PC-9 (cell line): ENCODE measurements at regions not wholly inside any gene's neighbourhood (a gene's known extent, or its start where the extent isn't known, plus 50 kb on each side); places are given as distances from the start of the nearest gene placed in this dataset.
"Not testable (repeated sequence)": the region's sequence is repeated elsewhere in the genome, so short reads cannot be mapped to it uniquely, and the experiment has no call there.

Source experiments
- BruUV-seq: library from RNA; stranded (reverse); fragments of 400-500 nt; replicated peaks from 2 replicates; lab custom pipeline; 2021; lab: Mats Ljungman, UMichigan
- CTCF ChIA-PET: fragments of 300-600 bp; sonication (Branson Sonifier 250); formaldehyde crosslinking; loops from one replicate; lab custom pipeline; 2022; ENCODE audit warnings: antibody characterized with exemption; lab: Charles Lee
- POLR2A ChIA-PET: fragments of 300-600 bp; sonication (Branson Sonifier 250); formaldehyde crosslinking; loops from one replicate; lab custom pipeline; 2022; ENCODE audit warnings: antibody characterized with exemption; ENCODE audit not compliant: unreplicated experiment; lab: Charles Lee
- DNase-seq, 2 experiments: peaks; one replicate each; pipeline versions ENCODE4 v3.0.0 to v3.0.0-alpha.2; 2015 to 2022; ENCODE audit warnings: mixed read lengths in 1 of 2
- H2AFZ ChIP-seq: fragments of 200-600 bp; sonication (generic); 2 replicates; pipeline ENCODE4 v1.8.1; 2017; ENCODE audit warnings: antibody characterized with exemption
- H3F3A ChIP-seq: fragments of 200-600 bp; sonication (generic); 2 replicates; pipeline ENCODE4 v1.8.1; 2017; ENCODE audit warnings: antibody characterized with exemption, mild to moderate bottlenecking, low read depth; ENCODE audit not compliant: insufficient read depth
- H3K27ac ChIP-seq: fragments of 200-600 bp; sonication (generic); 2 replicates; pipeline ENCODE4 v1.6.1; 2016; ENCODE audit warnings: mixed run types
- H3K27me3 ChIP-seq: fragments of 200-600 bp; sonication (generic); 2 replicates; pipeline ENCODE4 v1.6.1; 2016; ENCODE audit warnings: low read depth, mixed run types; ENCODE audit not compliant: insufficient read depth
- H3K36me3 ChIP-seq: fragments of 200-600 bp; sonication (generic); 2 replicates; pipeline ENCODE4 v1.6.1; 2016; ENCODE audit warnings: low read depth, mixed run types
- H3K4me1 ChIP-seq: fragments of 200-600 bp; sonication (generic); replicated peaks from 2 replicates; pipeline ENCODE4 v1.6.1; 2016; ENCODE audit warnings: mixed run types; ENCODE audit not compliant: insufficient read depth
- H3K4me2 ChIP-seq: fragments of 200-600 bp; sonication (generic); 2 replicates; pipeline ENCODE4 v1.6.1; 2017; ENCODE audit warnings: mixed run types
- H3K4me3 ChIP-seq: fragments of 200-600 bp; sonication (generic); 2 replicates; pipeline ENCODE4 v1.6.1; 2016; ENCODE audit warnings: mixed run types
- H3K79me2 ChIP-seq: fragments of 200-600 bp; sonication (generic); 2 replicates; pipeline ENCODE4 v1.6.1; 2017; ENCODE audit warnings: low read depth, mixed run types
- H3K9me2 ChIP-seq: fragments of 200-600 bp; sonication (generic); 2 replicates; pipeline ENCODE4 v1.8.1; 2017; ENCODE audit warnings: mild to moderate bottlenecking; ENCODE audit not compliant: insufficient read depth
- H3K9me3 ChIP-seq: fragments of 200-600 bp; sonication (generic); 2 replicates; pipeline ENCODE4 v1.8.1; 2016; ENCODE audit warnings: low read depth; ENCODE audit not compliant: insufficient read depth
- H4K20me1 ChIP-seq: fragments of 200-600 bp; sonication (generic); 2 replicates; pipeline ENCODE4 v1.8.1; 2017; ENCODE audit not compliant: insufficient read depth
- EZH2 ChIP-seq: fragments of 200-600 bp; sonication (generic); IDR thresholded peaks from 2 replicates; pipeline ENCODE4 v1.8.0; 2017; ENCODE audit warnings: antibody characterized with exemption, low read depth
- intact Hi-C: fragments of 100-400 bp; cut with micrococcal nuclease; formaldehyde crosslinking; loops from one replicate; pipeline ENCODE4 v1.10.0; 2022; ENCODE audit not compliant: unreplicated experiment
- TF ChIP-seq, protein P1 (sequence below): fragments of 200-600 bp; sonication (generic); conservative IDR thresholded peaks from 2 replicates; pipeline ENCODE4 v1.6.1; 2017; ENCODE audit warnings: mixed run types, antibody characterized with exemption, mild to moderate bottlenecking, moderate library complexity

DNA sequence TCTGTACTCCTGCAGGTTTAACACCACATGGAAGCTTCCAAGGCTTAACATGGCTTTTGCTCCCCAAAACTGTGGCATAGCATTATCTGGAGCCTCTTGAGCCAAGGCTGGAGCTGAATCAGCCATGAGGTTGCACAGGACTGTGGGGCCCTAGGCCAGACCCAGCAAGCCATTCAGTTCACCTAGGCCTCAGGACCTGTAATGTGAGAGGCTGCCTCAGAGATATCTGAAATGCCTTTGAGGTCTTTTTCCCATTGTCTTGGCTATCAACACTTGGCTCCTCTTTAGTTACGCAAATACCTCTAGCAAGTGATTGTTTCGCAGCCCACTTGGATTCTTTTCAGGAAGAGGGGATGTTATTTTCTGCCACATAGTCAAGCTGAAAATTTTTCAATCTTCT, 72.0 kb downstream of the VPREB1 start:
- Histone ChIP-seq H3K4me1 (no peaks in the 10 kb centered on the region), H3K4me3 (no peak overlapping the region), H3K9me2 (no peaks in the 10 kb centered on the region), H3F3A (no peaks in the 10 kb centered on the region), H3K4me2 (no peak overlapping the region), H4K20me1 (no peaks in the 10 kb centered on the region), H3K9me3 (no peaks in the 10 kb centered on the region), H3K79me2 (no peaks in the 10 kb centered on the region), H3K27ac (no peak overlapping the region), H3K36me3 (no peaks in the 10 kb centered on the region), H2AFZ (no peak overlapping the region), H3K27me3 (no peaks in the 10 kb centered on the region)
- DNase-seq, result no peak
- no TSS peak for BruUV-seq
- ChIA-PET POLR2A (no interaction called here), CTCF (no interaction called here)
- intact Hi-C loops, result no loop called here
- TF ChIP-seq EZH2, result no peak
- TF ChIP-seq, protein P1, sequence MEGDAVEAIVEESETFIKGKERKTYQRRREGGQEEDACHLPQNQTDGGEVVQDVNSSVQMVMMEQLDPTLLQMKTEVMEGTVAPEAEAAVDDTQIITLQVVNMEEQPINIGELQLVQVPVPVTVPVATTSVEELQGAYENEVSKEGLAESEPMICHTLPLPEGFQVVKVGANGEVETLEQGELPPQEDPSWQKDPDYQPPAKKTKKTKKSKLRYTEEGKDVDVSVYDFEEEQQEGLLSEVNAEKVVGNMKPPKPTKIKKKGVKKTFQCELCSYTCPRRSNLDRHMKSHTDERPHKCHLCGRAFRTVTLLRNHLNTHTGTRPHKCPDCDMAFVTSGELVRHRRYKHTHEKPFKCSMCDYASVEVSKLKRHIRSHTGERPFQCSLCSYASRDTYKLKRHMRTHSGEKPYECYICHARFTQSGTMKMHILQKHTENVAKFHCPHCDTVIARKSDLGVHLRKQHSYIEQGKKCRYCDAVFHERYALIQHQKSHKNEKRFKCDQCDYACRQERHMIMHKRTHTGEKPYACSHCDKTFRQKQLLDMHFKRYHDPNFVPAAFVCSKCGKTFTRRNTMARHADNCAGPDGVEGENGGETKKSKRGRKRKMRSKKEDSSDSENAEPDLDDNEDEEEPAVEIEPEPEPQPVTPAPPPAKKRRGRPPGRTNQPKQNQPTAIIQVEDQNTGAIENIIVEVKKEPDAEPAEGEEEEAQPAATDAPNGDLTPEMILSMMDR, result no peak

DNA sequence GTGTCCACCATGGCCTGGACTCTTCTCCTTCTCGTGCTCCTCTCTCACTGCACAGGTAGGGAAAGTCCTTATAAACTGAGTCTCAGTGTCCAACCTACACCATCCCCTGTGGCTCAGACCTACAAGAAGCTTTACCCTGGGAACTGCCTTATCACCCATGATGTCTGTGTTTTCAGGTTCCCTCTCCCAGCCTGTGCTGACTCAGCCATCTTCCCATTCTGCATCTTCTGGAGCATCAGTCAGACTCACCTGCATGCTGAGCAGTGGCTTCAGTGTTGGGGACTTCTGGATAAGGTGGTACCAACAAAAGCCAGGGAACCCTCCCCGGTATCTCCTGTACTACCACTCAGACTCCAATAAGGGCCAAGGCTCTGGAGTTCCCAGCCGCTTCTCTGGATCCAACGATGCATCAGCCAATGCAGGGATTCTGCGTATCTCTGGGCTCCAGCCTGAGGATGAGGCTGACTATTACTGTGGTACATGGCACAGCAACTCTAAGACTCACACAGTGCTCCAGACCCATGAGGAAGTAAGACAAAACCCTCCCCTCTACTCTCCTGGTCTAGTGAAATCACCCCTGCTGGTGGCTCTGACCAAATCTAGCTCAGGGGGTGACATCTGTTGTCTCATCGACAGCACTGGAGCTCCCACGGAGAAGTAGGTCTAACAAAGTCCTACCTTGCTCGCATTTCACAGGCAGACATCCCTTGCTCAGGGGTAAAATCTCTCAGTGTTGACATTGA, 74.3 kb downstream of the VPREB1 start:
- no peak overlapping the region for H2AFZ ChIP-seq

DNA sequence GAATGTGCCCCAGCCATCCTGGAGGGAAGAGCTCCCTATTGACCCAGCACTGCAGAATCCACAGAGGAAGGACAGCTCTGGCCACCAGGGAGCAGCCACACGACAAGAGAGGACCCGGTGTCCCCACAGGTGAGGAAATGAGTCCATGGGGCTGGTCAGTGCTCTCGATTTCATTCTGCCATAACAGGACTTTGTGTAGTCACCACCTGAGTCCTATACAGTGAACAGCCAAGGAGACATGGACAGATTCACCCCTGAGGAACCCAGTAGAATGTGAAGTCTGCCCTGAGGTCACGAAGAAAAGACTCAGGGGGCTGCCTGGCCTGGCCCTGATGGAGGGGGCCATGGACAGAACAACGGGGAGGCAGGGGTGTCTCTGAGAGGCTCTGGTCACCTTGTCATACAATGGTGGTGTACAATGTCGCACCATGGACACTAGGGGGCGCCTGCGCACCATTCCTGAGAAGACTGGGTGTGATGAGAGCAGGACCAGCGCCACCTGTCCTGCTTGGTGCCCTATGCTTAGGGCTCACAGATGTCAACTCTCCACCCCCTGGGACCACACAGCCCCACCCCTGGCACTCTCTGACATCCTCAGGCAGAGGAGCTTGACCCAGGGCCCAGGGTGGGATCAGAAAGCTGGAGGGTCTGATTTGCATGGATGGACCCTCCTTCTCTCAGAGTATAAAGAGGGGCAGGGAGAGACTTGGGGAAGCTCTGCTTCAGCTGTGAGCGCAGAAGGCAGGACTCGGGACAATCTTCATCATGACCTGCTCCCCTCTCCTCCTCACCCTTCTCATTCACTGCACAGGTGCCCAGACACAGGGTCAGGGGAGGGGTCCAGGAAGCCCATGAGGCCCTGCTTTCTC, 77.4 kb downstream of the VPREB1 start:
- CTCF ChIA-PET, intact Hi-C loops, H3K27me3 ChIP-seq, H3K27ac ChIP-seq, POLR2A ChIA-PET, H3K4me2 ChIP-seq, H3F3A ChIP-seq, H3K36me3 ChIP-seq, H3K79me2 ChIP-seq, H4K20me1 ChIP-seq, H2AFZ ChIP-seq, H3K9me2 ChIP-seq, H3K9me3 ChIP-seq, H3K4me1 ChIP-seq, H3K4me3 ChIP-seq, BruUV-seq: not testable (repeated sequence)
- DNase-seq, result peak; percentile 56 to 58
- TF ChIP-seq, protein P1, result peak; percentile 73

More for the DNA sequence above, 74.3 kb downstream of the VPREB1 start:
- H3F3A ChIP-seq, result no peaks in the 10 kb centered on the region
- POLR2A ChIA-PET, result no interaction called here
- no peaks in the 10 kb centered on the region for H3K4me1 ChIP-seq
- no peak for DNase-seq
- H3K79me2 ChIP-seq, result no peaks in the 10 kb centered on the region
- no peak overlapping the region for H3K4me3 ChIP-seq
- no peak for TF ChIP-seq EZH2
- TF ChIP-seq, protein P1, result no peak
- intact Hi-C loops, result no loop called here
- no peak overlapping the region for H3K27ac ChIP-seq
- H3K9me3 ChIP-seq, result no peaks in the 10 kb centered on the region
- H3K36me3 ChIP-seq, result no peaks in the 10 kb centered on the region
- BruUV-seq, result no TSS peak
- H4K20me1 ChIP-seq, result no peaks in the 10 kb centered on the region
- no peaks in the 10 kb centered on the region for H3K27me3 ChIP-seq
- CTCF ChIA-PET, result no interaction called here
- H3K9me2 ChIP-seq, result no peaks in the 10 kb centered on the region
- H3K4me2 ChIP-seq, result no peak overlapping the region
